Omental fat pad (tissue), 3 donors: ENCODE measurements at regions not wholly inside any gene's neighbourhood (a gene's known extent, or its start where the extent isn't known, plus 50 kb on each side); places are given as distances from the start of the nearest gene placed in this dataset.

Experiments used
- ATAC-seq: fragments of 150-250 bp; one replicate; pipeline ENCODE4 v1.9.1; 2016; ENCODE audit warnings: mild to moderate bottlenecking, moderate library complexity; ENCODE audit not compliant: low FRiP score
- DNase-seq: peaks from one replicate; pipeline ENCODE4 v3.0.0-alpha.2; 2019; ENCODE audit warnings: low spot score
- CTCF ChIP-seq, 3 donors: fragments of 450-650 bp; IDR thresholded peaks; one replicate each; pipeline ENCODE4 v1.5.1; 2016 to 2017; ENCODE audit warnings: antibody characterized with exemption in 3 of 3, mild to moderate bottlenecking in 3 of 3, moderate library complexity in 2 of 3

DNA sequence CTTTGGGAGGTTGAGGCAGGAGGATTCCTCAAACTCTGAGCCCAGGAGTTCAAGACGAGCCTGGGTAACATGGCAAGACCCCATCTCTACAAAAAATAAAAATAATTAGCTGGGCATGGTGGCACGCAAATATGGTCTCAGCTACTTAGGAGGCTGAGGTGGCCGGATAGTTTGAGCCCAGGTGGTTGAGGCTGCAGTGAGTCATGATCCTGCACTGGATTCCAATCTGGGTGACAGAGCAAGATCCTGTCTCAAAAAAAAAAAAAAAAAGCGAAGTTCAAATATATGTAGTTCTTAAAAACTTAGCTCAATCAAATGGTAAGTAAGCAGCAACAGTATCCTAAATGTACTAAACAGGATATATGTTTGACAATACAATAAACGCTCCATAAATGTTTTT, 85.5 kb upstream of the SSTR1 start:
- ATAC-seq (no peak), DNase-seq (no peak)
- TF ChIP-seq CTCF (IDR thresholded peaks at IDR 0.05), result no peak

DNA sequence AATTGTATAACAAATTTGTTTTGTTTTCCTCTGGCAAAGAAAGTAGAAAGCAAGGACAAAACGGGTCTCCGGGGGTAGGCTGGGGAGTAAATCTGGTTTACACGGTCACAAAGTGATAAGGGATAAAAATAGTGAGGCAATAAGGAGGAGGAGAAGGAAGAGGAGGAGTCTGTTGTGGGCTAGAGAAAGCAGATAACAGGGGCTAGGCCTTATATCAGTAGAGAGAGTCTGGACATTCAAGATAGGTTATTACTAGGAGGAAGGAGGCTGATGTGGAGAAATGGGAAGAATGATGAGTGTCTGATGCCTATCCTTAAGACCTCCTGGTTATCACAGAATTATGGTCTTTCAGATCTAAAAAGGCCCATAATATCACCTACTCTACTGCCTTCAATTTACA, 83.2 kb upstream of the SSTR1 start:
- DNase-seq, result no peak
- TF ChIP-seq CTCF (IDR thresholded peaks at IDR 0.05), result no peak
- ATAC-seq, result no peak

DNA sequence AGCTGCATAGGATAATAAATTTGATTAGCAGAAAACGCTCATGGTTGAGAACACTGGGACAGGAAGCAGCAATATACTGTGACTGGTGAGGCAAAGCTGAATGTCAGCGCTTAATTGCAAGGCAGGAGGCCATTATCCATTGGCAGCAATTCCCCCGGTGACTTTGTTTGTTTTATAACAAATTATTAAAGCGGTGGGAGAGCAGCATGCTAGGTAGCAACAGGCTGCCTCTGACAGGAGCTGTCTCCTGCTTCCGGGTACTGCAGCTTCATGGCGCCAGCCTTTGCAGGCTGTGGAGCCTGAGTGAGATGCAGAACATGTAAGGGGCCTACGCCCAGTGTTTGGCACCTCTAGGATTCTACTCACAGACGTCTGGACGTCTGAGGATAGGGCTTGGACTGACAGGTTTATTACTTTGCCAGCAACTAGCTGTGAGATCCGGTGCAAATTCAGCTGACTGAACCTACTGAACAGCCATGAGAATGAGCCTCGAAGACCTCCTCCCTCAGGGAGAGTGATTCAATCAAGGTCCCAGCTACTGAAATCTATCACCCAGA, 82.1 kb upstream of the SSTR1 start:
- no peak for DNase-seq
- no peak for ATAC-seq
- TF ChIP-seq CTCF (IDR thresholded peaks at IDR 0.05), result no peak

DNA sequence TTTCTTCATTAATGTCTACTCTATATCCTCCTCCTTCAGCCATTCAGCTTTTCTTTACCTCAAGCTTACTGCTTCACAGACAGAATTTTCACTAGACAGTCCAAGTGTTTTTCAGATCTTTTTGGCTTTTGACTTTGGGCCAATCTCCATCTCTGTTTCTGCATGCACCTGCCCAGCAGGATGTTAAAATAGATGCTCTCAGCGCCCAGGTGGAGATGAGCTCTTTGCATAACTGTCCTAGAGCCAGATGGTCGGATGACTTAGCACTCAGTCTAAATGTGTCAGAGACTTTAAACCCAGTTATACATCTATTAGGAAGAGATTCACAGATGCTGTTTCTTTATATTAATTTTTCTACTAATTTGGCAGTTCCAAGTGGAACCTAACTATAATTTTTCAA, 80.3 kb upstream of the SSTR1 start:
- ATAC-seq (no peak), DNase-seq (no peak)
- TF ChIP-seq CTCF (IDR thresholded peaks at IDR 0.05), result no peak

DNA sequence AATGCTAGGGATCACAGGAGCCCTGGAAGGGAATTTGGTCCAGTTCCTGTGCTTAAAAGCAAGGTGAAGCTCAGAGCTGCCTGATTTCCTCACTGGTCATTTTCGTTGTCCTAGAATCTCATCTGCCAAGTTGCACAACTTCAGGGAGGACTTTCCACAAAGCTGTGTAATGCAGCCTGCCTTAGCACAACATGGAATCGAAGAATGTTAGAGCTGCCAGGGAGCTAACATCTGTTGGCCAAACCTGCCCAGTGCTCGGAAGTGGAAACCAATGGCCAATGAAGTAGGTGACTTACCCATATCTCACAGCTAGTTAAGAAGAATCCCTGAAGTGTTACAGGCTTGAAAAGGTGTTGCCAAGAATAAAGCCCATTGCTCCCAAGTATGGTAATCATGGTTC, 79.9 kb upstream of the SSTR1 start:
- ATAC-seq (no peak), DNase-seq (no peak)
- no peak for TF ChIP-seq CTCF (IDR thresholded peaks at IDR 0.05)

DNA sequence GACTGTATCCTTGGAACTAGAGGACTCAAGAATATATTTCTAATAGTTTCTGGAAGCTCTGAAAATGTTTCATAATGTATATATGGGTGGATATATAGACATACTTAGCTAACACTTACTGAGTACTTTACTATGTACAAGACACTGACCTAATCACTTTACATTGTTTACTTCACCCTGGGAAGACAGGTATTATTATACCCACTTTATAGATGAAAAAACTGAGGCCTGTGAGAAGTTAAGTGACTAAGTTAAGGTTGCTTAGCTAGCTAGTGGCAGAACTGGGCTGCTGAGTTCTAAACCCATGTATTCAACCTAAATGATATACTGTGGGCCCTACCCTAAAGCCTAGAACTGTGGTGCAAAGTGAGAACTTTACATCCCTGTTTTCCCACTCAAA, 79.1 kb upstream of the SSTR1 start:
- DNase-seq (no peak), ATAC-seq (no peak)
- TF ChIP-seq CTCF (IDR thresholded peaks at IDR 0.05), result no peak

- DNase-seq (no peak), ATAC-seq (no peak)
- TF ChIP-seq CTCF (IDR thresholded peaks at IDR 0.05), result no peak
Observed at GRCh38 chr14:38129192-38129591, 78.5 kb upstream of the SSTR1 start.
